ENCODE measurements at regions not wholly inside any gene's neighbourhood (a gene's known extent, or its start where the extent isn't known, plus 50 kb on each side); places are given as distances from the start of the nearest gene placed in this dataset.

- Histone ChIP-seq H3K4me3 (ENCODE audit: severe bottlenecking) (no peak overlapping the region), H3K27me3 (ENCODE audit: insufficient read depth, poor library complexity, severe bottlenecking) (no peaks in the 10 kb centered on the region), H3K27ac (ENCODE audit: poor library complexity, severe bottlenecking) (no peak overlapping the region), H3K36me3 (ENCODE audit: low read depth) (no peaks in the 10 kb centered on the region), H3K4me1 (ENCODE audit: insufficient read depth, poor library complexity, severe bottlenecking) (no peaks in the 10 kb centered on the region), H3K9me3 (ENCODE audit: severe bottlenecking) (no peaks in the 10 kb centered on the region)
- no peak for ATAC-seq (ENCODE audit: low read depth)
- no peak for TF ChIP-seq CTCF (IDR thresholded peaks at IDR 0.05; ENCODE audit: poor library complexity, severe bottlenecking)
- no peak for DNase-seq (ENCODE audit: low spot score)
These were observed 258.7 kb upstream of the BTG1 start for GRCh38 chr12:92404259-92404894.

DNA sequence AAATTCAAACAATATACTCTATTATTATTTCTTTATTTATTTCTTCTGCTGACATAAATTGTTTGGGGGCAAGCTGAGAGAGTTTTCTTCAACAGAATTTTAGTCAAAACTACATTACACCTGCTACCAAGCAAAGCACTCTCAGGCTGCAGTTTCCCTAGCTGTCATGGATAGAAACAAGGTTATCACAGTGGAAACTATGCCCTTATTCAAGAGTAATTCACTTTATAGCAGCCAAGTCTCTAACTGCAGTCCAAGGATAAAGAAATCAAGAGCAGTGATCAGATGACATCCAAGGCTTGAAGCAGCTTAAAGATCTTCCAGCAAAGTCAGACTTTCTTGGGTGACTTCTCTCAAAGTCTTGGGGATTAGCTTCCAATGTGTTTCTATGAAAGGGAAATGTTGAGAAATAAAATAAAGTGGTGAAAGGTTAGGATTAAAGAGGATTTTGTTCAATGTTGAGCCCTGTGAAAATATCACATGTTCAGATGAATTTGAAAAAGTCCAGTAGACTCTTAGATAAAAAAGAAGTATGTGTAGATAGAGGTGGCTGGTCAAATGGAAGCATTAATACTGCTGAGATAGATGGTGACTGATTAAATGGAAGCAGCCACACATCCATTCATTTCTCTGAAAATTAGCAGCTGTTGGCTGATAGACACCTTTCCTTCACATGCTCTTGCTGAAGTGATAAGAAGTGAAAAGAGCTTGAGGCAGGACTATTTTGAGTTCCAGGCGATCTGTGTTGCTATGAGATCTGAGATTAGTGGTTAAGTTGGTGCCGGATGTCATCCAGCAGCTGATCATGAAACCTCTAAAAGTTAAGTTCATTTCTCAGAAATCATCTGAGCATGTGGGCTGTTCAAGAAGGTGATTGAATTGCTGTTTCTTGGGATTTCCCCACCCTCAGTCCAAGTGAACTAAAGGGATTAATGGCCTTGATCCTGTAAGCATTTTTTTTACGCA is 257.8 kb upstream of the BTG1 start:
- H3K27ac ChIP-seq (ENCODE audit: poor library complexity, severe bottlenecking) = no peak overlapping the region
- no peaks in the 10 kb centered on the region for H3K4me1 ChIP-seq (ENCODE audit: insufficient read depth, poor library complexity, severe bottlenecking)
- H3K36me3 ChIP-seq (ENCODE audit: low read depth) = no peaks in the 10 kb centered on the region
- ATAC-seq (ENCODE audit: low read depth) (no peak), DNase-seq (ENCODE audit: low spot score) (no peak)
- no peaks in the 10 kb centered on the region for H3K27me3 ChIP-seq (ENCODE audit: insufficient read depth, poor library complexity, severe bottlenecking)
- no peak overlapping the region for H3K4me3 ChIP-seq (ENCODE audit: severe bottlenecking)
- no peaks in the 10 kb centered on the region for H3K9me3 ChIP-seq (ENCODE audit: severe bottlenecking)
- no peak for TF ChIP-seq CTCF (IDR thresholded peaks at IDR 0.05; ENCODE audit: poor library complexity, severe bottlenecking)

- Histone ChIP-seq H3K36me3 (ENCODE audit: low read depth) (no peaks in the 10 kb centered on the region), H3K9me3 (ENCODE audit: severe bottlenecking) (no peaks in the 10 kb centered on the region), H3K4me1 (ENCODE audit: insufficient read depth, poor library complexity, severe bottlenecking) (peaks cover 1% of the 10 kb centered on the region), H3K27me3 (ENCODE audit: insufficient read depth, poor library complexity, severe bottlenecking) (no peaks in the 10 kb centered on the region), H3K4me3 (ENCODE audit: severe bottlenecking) (no peak overlapping the region), H3K27ac (ENCODE audit: poor library complexity, severe bottlenecking) (no peak overlapping the region)
- no peak for TF ChIP-seq CTCF (IDR thresholded peaks at IDR 0.05; ENCODE audit: poor library complexity, severe bottlenecking)
- DNase-seq (ENCODE audit: low spot score) (no peak), ATAC-seq (ENCODE audit: low read depth) (no peak)
These were observed 256.8 kb upstream of the BTG1 start for GRCh38 chr12:92402415-92402814.

DNA sequence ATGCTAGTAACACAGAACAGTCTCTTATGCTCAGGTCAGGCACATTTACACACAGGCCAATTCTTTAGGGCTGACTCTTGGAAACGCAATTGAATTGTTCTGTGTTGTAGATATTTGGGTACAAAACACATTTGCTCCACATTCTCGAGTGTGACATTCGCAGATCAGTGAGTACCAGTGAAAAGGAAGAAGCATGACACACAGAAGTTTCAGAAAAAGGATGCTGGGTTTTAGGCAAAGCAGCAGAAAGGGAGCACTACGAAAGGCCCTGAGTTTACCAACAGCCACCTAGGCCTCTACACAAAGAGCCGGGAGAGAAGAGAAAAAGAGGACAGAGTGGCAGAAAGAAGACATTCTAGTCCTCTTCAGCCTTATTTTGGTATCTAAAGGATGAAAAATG is 254.4 kb upstream of the BTG1 start:
- ATAC-seq (ENCODE audit: low read depth) (no peak), DNase-seq (ENCODE audit: low spot score) (no peak)
- Histone ChIP-seq H3K27ac (ENCODE audit: poor library complexity, severe bottlenecking) (no peak overlapping the region), H3K4me3 (ENCODE audit: severe bottlenecking) (no peak overlapping the region), H3K9me3 (ENCODE audit: severe bottlenecking) (no peaks in the 10 kb centered on the region), H3K4me1 (ENCODE audit: insufficient read depth, poor library complexity, severe bottlenecking) (peaks cover 12% of the 10 kb centered on the region), H3K27me3 (ENCODE audit: insufficient read depth, poor library complexity, severe bottlenecking) (no peaks in the 10 kb centered on the region), H3K36me3 (ENCODE audit: low read depth) (no peaks in the 10 kb centered on the region)
- TF ChIP-seq CTCF (IDR thresholded peaks at IDR 0.05; ENCODE audit: poor library complexity, severe bottlenecking) = no peak
